HG03064 (cell line): ENCODE measurements at regions not wholly inside any gene's neighbourhood (a gene's known extent, or its start where the extent isn't known, plus 50 kb on each side); places are given as distances from the start of the nearest gene placed in this dataset.

ENCODE experiments used
- ATAC-seq: cut with Tn5 transposase; IDR thresholded peaks from one replicate; pipeline ENCODE4 v1.9.1; 2021; ENCODE audit warnings: low read depth; ENCODE audit not compliant: unreplicated experiment

DNA sequence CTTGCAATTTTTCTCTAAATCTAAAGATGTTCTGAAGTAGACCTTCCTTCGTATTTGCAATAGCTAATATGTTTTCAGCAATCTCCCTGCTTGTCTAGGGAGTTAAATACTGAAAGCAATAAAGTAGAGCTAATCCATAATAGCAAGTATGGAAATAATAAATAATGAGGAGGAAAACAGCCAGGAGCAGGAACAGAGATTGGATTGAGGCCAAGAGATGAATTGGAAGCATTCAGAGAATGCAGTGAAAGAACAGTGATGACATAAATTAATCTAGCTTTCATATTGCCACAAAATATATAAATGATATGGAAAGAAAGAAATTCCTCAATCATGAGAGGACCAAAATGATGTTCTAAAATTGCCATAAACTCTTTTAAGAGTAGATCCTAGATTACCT lies 679.7 kb downstream of the METTL4 start:
- no peak for ATAC-seq

DNA sequence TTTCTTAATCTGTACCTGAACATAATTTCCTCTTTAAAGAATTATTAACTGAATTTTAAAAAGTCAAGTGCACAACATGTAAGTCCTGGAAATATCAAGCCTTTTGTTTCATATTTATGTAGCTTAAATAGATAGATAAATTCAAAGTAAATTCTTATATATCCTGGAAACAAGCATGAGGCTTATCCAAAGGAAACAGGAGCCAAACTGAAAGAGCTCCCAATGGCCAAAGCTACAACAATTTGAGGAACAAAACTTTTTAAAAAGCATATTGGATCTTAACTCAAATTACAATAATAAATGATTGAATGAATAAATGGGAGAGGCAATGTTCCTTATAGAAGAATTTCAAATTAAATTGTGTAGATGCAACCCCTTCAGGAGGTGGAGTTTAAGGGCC lies 679.1 kb downstream of the METTL4 start:
- ATAC-seq: no peak

DNA sequence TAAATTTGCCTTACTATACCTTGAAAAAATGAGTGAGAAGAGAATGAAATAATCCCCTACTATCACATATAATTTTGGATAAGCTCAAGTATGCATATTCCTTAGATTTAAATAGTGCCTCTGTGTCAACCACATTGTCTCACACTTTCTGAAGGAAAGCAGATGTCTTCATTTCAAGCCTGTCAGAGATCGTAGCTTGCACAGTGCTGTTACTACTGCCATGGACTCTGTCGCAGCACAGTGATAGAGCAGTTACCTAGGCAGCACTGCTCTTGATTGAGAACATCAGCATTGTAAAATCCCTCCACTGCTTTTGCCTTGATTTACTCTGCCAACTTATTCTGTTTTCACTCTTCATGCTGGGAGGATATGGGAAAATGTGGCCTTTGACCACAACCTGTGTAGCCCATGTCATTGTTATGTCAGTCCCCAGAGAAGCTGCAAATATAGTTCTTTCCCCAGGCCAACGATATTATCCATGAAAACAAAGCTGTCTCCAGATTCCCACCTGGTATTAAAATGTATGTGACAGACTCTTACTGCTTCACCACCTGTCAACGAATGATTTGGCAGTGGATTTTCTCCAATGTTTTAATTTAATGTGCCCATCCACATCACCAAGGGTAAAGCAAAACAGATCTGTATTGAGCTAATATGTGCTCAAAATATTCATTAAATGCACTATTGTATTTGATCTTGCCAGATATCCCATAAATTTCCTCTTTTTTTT lies 675.7 kb downstream of the METTL4 start:
- ATAC-seq: no peak

DNA sequence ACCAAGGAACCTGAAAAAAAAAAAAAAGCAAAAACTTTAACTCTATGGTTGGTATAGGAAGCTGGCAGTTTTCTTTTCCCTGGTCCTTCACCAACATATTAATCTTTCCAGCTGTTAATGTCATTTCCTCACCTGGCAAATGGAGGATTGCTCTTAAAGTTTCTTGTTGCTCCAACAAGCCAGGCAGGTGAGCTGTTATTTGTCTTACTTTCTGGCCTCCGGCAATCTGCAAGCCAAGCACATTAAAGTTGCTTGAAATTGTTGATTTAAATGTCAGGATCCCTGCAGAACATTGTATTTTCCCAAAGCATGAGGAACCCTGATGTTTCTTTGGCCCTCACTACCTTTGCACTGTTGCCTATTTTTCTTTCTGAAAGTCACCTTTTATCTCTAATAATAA lies 664.9 kb downstream of the METTL4 start:
- no peak for ATAC-seq

DNA sequence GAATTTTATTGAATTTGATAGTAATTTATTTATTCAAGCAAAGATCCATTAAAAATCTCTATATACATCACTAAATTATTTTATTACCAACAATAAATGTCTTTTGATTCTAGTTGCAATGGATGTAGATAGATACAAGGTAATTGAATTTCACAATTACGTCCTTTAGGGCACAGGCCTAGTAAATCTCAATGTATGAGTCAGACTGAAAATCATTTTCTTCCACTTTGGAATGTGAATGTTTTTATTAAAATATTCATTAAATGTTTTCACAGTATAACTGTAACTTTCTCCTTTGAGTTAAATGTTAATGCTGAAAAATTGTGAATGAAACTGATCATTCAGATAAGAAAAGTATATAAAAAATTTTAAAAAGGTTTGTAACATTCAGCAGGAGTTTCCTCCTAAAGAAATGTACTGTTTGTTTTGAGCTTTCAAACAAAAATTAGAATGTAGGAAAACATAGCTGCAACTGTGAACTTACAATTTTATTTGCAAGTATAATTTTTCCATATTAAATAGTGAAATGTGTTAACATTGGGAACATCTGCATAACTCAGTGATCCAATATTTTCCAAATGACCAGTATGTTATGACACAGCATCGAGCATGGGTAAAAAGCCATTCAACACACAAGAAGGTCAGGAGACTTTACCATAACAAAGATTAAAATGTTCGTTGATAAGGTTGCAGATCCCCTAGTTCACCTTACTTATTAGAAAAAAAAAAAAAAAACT lies 663.7 kb downstream of the METTL4 start:
- ATAC-seq: no peak

DNA sequence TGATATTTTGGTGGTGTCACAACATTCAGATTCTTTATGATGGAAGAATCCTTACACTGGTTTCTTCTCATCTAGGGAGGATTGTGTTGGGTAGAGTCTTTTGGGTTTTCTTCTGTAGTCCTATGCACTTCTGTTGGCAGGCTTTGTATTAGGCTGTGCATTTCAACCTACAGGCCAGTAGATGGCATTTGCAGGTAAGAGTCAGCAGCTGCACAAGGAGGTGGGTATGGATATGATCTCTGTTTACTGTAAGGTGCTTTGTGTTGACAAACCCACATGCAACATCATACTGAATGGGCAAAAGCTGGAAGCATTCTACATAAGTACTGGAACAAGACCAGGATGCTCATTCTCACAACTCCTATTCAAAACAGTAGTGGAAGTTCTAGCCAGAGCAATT lies 656.8 kb downstream of the METTL4 start:
- no peak for ATAC-seq

DNA sequence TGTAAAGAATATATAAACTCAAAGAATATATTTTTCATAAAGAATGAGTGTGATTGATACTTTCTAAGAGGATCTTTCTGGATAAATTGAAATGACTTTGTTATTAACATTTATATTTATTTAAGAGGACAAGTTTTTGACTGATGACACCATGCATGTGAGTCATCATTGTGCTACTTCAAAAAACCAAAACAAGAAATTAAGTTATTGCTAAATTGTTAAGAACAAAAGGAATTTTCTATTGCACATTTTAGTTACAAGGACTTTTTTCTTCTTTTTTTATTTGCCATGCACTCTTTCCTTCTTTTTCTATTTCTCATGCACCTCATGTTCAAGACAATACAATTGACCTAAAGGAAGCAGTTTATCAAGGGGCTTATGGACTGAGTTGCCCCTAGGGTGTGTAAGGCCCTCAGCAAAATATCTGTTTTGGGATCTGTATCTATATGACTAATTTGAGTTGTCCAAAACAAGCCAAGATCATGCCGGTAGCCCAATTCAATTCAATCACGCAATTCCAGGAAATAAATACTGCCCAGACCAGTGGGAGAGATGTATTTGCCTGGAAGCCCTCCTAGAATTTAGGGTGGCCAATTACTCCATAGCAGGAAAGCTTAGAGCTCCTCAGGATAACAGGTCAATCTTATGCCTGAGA lies 654.3 kb downstream of the METTL4 start:
- no peak for ATAC-seq

DNA sequence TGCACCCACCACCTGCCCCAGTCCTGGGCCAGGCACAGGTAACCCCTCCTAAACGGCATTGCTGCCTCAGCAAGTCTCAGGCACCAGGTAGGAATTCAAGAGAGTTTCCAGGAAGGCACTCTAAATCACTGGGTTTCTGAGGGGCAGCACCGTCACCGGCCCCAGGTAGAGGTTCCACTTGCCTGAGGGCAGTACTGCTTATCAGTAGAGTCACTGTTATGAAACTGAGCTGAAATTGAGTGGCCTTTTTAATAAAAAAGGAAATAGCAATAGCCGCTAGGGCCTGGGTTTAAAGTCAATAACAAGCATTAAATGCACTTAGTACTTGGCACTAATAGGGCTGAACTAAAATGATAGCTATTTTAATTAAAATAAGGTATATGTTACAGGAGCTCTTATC lies 653.7 kb downstream of the METTL4 start:
- no peak for ATAC-seq

DNA sequence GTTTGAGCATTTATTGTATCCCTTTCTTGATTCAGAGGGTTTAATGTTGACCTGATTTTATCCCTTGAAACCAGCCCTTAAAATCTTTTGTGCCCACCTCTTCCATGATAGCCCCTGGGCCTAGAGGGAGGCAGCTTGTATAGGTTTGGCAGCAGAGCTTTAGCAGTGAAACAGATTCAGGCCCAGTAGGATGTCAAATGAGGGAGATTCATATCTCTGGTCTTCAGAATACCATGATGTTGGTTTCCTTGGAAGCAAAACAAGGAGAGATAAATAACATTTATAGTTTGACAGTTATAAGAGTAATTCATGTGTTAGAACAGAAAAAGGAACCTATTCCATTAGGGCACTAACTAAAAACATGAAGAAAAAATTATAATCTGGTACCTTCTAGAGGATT lies 649.2 kb downstream of the METTL4 start:
- ATAC-seq: no peak

DNA sequence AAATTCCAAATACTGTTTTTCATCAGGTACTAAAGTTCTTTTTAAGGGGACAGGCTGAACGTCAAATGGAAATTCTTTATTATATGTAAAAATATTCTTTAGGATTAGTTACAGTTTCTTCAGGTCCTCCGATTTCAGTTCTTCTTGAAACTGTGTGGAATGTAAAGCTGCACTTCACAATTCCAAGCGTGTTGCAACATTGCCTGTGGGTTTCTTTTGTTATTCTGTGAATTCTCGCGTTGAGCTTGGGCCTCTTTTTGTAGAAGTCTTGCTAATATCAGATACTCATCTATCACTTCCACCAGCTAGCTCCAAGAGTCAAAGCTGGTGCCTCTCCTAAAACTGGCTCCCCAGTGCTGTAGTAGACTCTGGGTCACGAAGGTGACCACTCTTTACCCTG lies 642.6 kb downstream of the METTL4 start:
- ATAC-seq: no peak

DNA sequence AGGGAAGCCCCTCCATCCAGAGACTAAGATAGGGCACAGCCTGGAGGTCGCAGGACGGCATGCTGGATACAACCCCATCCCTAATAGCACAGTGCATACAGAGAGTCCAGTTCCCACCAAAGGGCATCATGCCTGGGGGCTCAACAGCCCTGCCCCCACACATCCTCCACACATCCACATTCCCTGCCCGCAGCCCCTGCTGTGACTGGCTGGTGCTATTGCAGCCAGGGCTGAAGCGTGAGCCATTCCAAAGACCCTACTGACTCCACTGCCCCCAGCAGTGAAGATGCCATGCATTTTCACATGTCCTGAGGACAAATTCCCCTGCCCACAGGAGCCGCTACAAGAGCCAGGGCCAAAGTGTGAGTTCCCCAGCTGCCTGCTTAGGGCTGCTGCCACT lies 641.6 kb downstream of the METTL4 start:
- ATAC-seq: no peak

DNA sequence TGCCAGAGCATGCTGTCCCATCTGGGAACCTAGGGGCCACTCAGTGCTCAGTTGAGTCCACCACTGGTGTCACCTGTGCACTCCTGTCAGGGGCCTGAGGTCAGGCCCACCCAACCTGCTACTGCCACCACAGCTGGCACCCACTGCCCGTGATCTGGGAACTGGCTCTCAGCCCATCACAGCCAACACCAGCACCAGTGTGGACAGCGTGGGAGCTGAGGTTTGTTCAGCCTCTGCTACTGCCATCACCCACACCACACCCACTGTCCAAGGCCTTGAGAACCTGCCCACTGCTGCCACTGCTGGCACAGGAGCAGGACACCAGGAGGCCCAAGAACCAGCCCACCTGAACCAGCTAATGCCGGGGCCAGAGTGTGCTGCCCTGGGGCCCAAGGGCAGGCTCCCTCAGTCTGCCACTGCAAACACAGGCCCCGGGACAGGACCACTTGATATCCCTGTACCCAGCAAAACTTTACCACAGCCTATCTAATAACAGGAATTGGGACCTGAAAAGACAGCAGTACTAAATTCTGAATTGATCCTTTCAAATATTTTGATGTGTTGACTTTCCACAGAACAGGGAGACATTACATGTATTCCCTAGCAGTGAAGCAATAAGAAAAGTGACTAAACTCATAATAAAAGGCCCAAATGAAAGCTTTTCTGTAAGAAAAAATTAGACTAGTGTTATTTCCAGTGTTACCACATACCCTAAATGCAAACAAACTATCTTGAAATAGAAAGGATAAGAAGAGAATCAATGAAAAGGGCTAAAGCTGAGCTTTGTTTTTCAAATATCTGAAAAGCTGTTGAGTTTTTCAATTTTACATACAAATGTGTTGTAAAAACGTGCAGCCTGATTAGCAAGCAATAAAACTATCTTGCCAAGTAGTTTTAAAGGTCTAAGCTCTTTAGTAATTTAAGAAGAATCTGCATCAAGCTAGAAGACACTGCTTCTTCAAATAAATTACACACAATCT lies 640.7 kb downstream of the METTL4 start:
- ATAC-seq: no peak

DNA sequence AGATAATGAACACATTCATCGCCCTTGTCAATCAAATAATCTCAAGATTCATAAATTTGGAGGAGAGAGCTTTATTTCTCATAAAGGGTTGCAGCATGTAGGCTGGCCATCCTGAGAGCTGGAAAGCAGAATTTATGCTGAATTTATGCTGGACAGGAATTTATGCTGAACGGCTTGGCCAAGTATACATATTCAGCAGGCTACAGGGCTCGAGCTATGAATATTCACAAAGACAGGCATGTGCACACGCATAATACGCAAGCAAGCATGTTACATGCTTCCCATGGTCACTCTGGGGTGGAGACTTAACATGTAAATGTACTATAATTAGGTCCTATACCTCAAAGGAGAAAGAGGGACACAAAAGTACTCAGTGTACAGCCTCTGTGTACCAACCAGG lies 618.8 kb downstream of the METTL4 start:
- no peak for ATAC-seq

DNA sequence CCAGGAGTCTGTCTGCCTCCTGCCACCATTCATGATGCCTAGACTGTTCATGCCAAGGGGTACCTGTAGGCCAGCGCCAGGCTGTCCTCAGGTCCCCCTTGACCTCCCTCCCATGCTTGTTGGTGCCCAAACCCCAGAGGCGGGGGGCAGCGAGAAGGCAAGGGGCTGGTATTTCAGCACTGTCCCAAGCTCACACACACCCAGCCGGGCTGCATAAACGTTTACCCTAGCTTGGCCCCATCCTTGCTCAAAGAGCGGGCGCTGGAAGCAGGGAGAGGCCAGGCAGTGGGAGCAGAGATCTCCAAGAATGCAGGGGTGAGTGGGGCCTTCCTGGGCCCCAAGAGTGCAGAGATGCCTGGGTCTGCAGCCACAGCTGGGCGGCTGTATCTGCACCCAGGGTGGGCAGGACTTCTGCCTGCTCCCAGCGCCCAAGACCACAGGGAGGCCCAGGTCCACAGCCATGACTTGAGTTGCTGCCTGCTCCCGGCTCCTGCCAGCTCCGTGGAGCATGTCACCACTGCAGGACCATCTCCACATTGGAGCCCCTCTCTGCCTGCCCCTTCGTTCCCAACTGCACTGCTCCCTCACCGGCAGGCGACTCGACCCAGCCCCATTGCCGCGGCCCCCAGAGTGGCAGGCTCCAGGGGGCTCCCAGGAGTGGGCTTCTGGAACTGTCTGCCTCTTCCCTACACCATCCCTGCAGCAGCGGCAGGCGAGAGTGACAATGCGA lies 616.6 kb downstream of the METTL4 start:
- no peak for ATAC-seq

DNA sequence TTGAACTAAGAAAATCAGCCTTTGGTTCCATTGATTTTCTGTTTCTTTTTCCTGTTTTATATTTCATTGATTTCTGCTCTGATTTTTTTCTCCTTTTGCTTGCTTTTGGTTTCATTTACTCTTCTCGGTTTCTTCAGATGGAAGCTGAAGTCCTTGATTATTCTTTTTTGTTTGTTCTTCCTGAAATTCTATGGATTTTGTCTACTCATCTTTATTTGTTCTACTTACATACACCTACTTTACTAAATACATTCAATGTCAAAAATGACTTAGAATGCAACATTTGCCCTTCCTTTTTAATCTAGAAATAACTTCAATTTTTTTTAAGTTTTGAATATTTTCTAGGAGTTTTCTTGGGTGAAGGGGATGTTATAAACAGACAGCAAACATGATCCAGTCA lies 612.5 kb downstream of the METTL4 start:
- no peak for ATAC-seq

DNA sequence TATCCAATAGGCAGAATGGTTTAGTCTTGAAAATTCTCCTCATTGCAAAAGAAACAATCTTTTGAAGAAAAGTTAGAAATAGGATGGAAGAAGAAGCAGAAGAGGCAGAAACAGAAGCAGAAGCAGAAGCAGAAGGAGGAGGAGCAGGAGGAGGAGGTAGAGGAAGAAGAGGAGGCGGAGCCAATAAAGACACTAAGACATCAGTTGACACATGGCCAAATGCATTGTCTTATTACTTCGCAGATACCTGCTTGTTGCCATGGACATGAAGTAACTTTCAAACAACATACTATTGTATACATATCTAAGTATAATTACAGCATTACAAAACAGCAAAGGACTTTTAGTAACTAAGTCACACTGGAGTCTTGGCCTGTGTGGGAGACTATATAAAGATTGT lies 606.3 kb downstream of the METTL4 start:
- no peak for ATAC-seq

DNA sequence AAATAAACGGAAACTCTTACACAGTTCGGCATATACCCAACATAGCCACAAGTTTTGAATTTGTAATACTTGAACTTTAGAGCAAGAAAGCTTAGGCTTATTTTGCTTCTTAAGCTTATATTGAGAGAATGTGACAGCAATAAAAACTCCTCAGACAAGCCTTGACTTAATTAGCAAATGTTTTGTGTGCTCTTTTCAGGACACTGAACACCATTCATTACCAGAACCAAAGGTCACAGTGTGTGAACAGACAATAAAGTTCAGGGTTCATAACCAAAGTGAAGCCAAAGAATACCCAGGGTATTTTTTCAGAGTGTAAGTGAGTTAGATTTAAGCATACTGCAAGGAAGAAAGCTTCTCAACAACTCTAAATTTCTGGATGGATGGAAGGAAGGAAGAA lies 605.8 kb downstream of the METTL4 start:
- no peak for ATAC-seq

DNA sequence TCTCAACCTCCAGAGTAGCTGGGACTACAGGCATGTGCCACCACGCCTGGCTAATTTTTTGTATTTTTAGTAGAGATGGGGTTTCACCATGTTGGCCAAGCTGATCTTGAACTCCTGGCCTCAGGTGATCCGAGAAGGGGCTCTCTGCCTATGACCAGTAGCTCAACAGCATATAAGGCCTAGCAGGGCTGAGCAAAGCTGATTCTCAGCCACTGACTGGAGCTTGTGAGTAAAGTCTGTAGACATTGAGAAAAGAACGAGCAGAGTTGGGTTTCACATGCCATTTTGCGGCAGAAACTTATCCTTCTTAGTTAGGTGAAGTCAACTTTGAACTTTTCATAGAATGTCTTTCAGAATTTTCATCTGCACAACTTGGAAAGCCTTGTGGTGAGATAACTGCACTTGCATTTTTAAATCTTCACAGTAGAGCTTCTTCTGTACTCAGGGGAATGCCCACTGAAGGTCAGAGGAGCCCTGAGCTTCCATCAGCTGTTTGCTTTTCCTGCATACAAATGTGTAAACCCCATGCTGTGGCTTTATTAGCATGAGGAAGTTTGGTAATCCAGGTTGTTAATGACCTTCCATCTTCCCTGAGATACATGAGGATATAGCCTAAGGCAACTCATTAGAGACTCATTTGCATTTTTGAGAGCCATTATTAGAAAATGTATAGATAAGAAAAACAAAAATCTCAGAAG lies 602.4 kb downstream of the METTL4 start:
- ATAC-seq: no peak

DNA sequence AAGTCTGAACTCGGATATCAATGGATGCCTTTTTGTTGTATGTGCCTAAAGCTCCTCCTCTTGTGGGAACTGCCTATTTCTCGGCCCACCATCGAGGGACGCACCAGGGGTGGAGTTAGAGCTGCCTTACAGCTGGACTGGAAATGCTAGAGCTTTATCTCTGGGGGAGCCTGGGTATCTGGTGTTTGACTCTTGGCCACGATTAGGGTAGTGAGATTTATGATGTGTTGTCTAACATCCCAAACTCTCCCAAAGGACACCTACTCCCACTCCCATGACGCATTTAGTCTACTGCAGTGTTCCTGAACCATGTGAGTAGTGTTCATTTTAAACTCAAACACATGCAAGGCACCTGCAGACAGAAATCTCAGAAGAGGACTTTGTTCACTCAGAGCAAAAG lies 594.8 kb downstream of the METTL4 start:
- no peak for ATAC-seq
